Liver (tissue), 8 donors: ENCODE measurements at regions not wholly inside any gene's neighbourhood (a gene's known extent, or its start where the extent isn't known, plus 50 kb on each side); places are given as distances from the start of the nearest gene placed in this dataset.
A peak's percentile ranks its signal among the peaks of the same experiment; 100 is the strongest.
"Not testable (repeated sequence)": the region's sequence is repeated elsewhere in the genome, so short reads cannot be mapped to it uniquely, and the experiment has no call there.

ENCODE experiments used
- DNase-seq: peaks from one replicate; pipeline ENCODE4 v3.0.0-alpha.2; 2017; ENCODE audit warnings: low spot score
- H3K27ac ChIP-seq, 2 donors: one replicate each; pipeline ENCODE4 v1.7.0; 2013; ENCODE audit warnings: inconsistent platforms in 2 of 2, low read length in 2 of 2, control low read depth in 1 of 2, low read depth in 1 of 2, mild to moderate bottlenecking in 1 of 2
- H3K27me3 ChIP-seq, 4 donors: one replicate each; pipeline versions ENCODE4 v1.6.1 to v1.7.0; 2013; ENCODE audit warnings: low read length in 3 of 4, inconsistent platforms in 1 of 4, mild to moderate bottlenecking in 1 of 4, moderate library complexity in 1 of 4; ENCODE audit not compliant: control insufficient read depth in 4 of 4, insufficient read depth in 4 of 4
- H3K36me3 ChIP-seq, 4 donors: one replicate each; pipeline versions ENCODE4 v1.6.1 to v1.7.0; 2013; ENCODE audit warnings: low read length in 3 of 4, mild to moderate bottlenecking in 3 of 4, low read depth in 1 of 4, moderate library complexity in 1 of 4; ENCODE audit not compliant: control insufficient read depth in 4 of 4, insufficient read depth in 3 of 4
- H3K4me1 ChIP-seq, 4 donors: one replicate each; pipeline versions ENCODE4 v1.6.1 to v1.7.0; 2013; ENCODE audit warnings: low read length in 3 of 4, mild to moderate bottlenecking in 3 of 4, moderate library complexity in 1 of 4; ENCODE audit not compliant: control insufficient read depth in 4 of 4, insufficient read depth in 4 of 4
- H3K4me3 ChIP-seq, 3 donors: one replicate each; pipeline versions ENCODE4 v1.6.1 to v1.7.0; 2013; ENCODE audit warnings: low read length in 3 of 3, control low read depth in 1 of 3, low read depth in 1 of 3, mild to moderate bottlenecking in 1 of 3
- H3K9ac ChIP-seq, 2 donors: one replicate each; pipeline ENCODE4 v1.7.0; 2013; ENCODE audit warnings: low read length in 2 of 2, mild to moderate bottlenecking in 2 of 2, moderate library complexity in 2 of 2, control low read depth in 1 of 2, low read depth in 1 of 2
- H3K9me3 ChIP-seq, 4 donors: one replicate each; pipeline versions ENCODE4 v1.6.1 to v1.7.0; 2013; ENCODE audit warnings: low read length in 3 of 4; ENCODE audit not compliant: control insufficient read depth in 4 of 4
- ATF3 ChIP-seq: IDR thresholded peaks from 2 replicates; pipeline ENCODE4 v1.6.1; 2016; ENCODE audit warnings: antibody characterized with exemption
- CTCF ChIP-seq: fragments of 150-350 bp; IDR thresholded peaks from 2 replicates; pipeline ENCODE4 v1.5.1; 2017; ENCODE audit warnings: improper control_type of control experiment, low read depth, low read length; ENCODE audit not compliant: missing input control
- FOXA2 ChIP-seq: IDR thresholded peaks from 2 replicates; pipeline ENCODE4 v1.6.1; 2016; ENCODE audit warnings: antibody characterized with exemption
- HNF4A ChIP-seq, 2 donors: conservative IDR thresholded peaks; 2 replicates each; pipeline ENCODE4 v1.6.1; 2016; ENCODE audit warnings: antibody characterized with exemption in 2 of 2, mild to moderate bottlenecking in 2 of 2
- JUND ChIP-seq, 2 donors: IDR thresholded peaks; 2 replicates each; pipeline ENCODE4 v1.6.1; 2016; ENCODE audit warnings: antibody characterized with exemption in 2 of 2
- MAX ChIP-seq: IDR thresholded peaks from 2 replicates; pipeline ENCODE4 v1.6.1; 2016; ENCODE audit warnings: antibody characterized with exemption
- RAD21 ChIP-seq, 2 donors: IDR thresholded peaks; 2 replicates each; pipeline ENCODE4 v1.6.1; 2016; ENCODE audit warnings: antibody characterized with exemption in 2 of 2, mild to moderate bottlenecking in 2 of 2
- RXRA ChIP-seq, 2 donors: IDR thresholded peaks; 2 replicates each; pipeline ENCODE4 v1.6.1; 2017 to 2018; ENCODE audit warnings: antibody characterized with exemption in 2 of 2, mild to moderate bottlenecking in 1 of 2
- SP1 ChIP-seq: IDR thresholded peaks from 2 replicates; pipeline ENCODE4 v1.6.1; 2018; ENCODE audit warnings: antibody characterized with exemption, mild to moderate bottlenecking
- WGBS: extraction: QIAGEN DNeasy Blood & Tissue Kit; methylation state at CpG from one replicate; pipeline ENCODE4 v1.1.7; 2013; 5-methylcytosine and 5-hydroxymethylcytosine counted together
- TF ChIP-seq, protein P1 (sequence below): IDR thresholded peaks from 2 replicates; pipeline ENCODE4 v1.6.1; 2016; ENCODE audit warnings: antibody characterized with exemption, mild to moderate bottlenecking
- donor health status: healthy.
- donor health status: healthy.
- donor health status: healthy.
- donor health status: healthy.
- donor health status: healthy.

- H3K4me1 ChIP-seq: no peaks in the 10 kb centered on the region
- no peak overlapping the region for H3K4me3 ChIP-seq
- H3K36me3 ChIP-seq: no peaks in the 10 kb centered on the region
- 87% methylated on average over 1 of the region's 1 CpG for WGBS
- no peaks in the 10 kb centered on the region for H3K9me3 ChIP-seq
- no peak overlapping the region for H3K27ac ChIP-seq
- no peak overlapping the region for H3K9ac ChIP-seq
- no peak for DNase-seq
- H3K27me3 ChIP-seq: no peaks in the 10 kb centered on the region
- TF ChIP-seq, protein P1, sequence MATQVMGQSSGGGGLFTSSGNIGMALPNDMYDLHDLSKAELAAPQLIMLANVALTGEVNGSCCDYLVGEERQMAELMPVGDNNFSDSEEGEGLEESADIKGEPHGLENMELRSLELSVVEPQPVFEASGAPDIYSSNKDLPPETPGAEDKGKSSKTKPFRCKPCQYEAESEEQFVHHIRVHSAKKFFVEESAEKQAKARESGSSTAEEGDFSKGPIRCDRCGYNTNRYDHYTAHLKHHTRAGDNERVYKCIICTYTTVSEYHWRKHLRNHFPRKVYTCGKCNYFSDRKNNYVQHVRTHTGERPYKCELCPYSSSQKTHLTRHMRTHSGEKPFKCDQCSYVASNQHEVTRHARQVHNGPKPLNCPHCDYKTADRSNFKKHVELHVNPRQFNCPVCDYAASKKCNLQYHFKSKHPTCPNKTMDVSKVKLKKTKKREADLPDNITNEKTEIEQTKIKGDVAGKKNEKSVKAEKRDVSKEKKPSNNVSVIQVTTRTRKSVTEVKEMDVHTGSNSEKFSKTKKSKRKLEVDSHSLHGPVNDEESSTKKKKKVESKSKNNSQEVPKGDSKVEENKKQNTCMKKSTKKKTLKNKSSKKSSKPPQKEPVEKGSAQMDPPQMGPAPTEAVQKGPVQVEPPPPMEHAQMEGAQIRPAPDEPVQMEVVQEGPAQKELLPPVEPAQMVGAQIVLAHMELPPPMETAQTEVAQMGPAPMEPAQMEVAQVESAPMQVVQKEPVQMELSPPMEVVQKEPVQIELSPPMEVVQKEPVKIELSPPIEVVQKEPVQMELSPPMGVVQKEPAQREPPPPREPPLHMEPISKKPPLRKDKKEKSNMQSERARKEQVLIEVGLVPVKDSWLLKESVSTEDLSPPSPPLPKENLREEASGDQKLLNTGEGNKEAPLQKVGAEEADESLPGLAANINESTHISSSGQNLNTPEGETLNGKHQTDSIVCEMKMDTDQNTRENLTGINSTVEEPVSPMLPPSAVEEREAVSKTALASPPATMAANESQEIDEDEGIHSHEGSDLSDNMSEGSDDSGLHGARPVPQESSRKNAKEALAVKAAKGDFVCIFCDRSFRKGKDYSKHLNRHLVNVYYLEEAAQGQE: no peak
- TF ChIP-seq MAX (no peak), RXRA (IDR thresholded peaks at IDR 0.05) (no peak), JUND (IDR thresholded peaks at IDR 0.05) (no peak)
Measured at GRCh38 chrX:66833426-66833825, 194.5 kb upstream of the EDA2R start.

DNA sequence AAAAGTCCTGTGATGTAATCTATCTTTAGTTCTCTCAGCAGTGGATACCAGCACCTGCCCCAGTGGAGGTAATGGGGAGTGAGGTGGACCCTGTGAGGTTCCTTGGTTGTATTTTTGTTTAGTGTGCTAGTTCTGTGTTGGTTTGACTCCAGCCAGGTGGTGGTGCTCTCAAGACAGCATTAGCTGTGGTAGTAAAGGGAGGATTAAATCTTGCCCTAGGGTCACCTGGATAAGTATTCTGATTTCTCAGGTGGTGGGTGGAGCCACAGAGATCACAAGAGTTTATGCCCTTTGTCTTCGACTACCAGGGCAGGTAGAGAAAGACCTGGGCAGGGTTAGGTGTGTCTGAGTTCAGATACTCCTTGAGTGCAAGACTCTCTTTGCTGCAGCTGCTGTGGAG lies 176.3 kb upstream of the EDA2R start:
- 23% methylated on average over 1 of the region's 1 CpG for WGBS
- no peaks in the 10 kb centered on the region for H3K9me3 ChIP-seq

DNA sequence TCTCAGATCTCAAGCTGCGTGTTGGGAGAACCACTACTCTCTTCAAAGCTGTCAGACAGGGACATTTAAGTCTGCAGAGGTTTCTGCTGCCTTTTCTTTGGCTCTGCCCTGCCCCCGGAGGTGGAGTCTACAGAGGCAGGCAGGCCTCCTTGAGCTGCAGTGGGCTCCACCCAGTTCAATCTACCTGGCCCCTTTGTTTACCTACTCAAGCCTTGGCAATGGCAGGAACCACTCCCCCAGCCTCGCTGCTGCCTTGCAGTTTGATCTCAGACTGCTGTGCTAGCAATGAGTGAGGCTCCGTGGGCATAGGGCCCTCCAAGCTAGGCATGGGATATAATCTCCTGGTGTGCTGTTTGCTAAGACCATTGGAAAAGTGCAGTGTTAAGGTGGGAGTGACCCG lies 155.6 kb upstream of the EDA2R start:
- H3K9ac ChIP-seq, H3K4me3 ChIP-seq, DNase-seq, H3K27me3 ChIP-seq, H3K9me3 ChIP-seq, H3K27ac ChIP-seq, H3K4me1 ChIP-seq, H3K36me3 ChIP-seq: not testable (repeated sequence)
- 81% methylated on average over 5 of the region's 5 CpGs for WGBS

More for the DNA sequence above, 176.3 kb upstream of the EDA2R start:
- no peaks in the 10 kb centered on the region for H3K36me3 ChIP-seq
- no peak overlapping the region for H3K9ac ChIP-seq
- TF ChIP-seq FOXA2: no peak
- peak; percentile 57 to 68 for TF ChIP-seq RAD21 (IDR thresholded peaks at IDR 0.05)
- no peak for TF ChIP-seq ATF3
- no peak for TF ChIP-seq SP1
- TF ChIP-seq CTCF: no peak
- TF ChIP-seq HNF4A (conservative IDR thresholded peaks at IDR 0.05): peak in 1 of 2 donors; percentile 9
- no peak for DNase-seq
- no peaks in the 10 kb centered on the region for H3K27me3 ChIP-seq
- H3K27ac ChIP-seq: no peak overlapping the region
- peaks cover 0 to 1% (median 0%) of the 10 kb centered on the region in 4 donors for H3K4me1 ChIP-seq
- no peak overlapping the region for H3K4me3 ChIP-seq
